RPMI7951 (cell line): ENCODE measurements at regions not wholly inside any gene's neighbourhood (a gene's known extent, or its start where the extent isn't known, plus 50 kb on each side); places are given as distances from the start of the nearest gene placed in this dataset.
"Not testable (repeated sequence)": the region's sequence is repeated elsewhere in the genome, so short reads cannot be mapped to it uniquely, and the experiment has no call there.

ENCODE experiments used
- DNase-seq: peaks from one replicate; pipeline ENCODE4 v3.0.0-alpha.2; 2012; ENCODE audit warnings: low read depth

DNA sequence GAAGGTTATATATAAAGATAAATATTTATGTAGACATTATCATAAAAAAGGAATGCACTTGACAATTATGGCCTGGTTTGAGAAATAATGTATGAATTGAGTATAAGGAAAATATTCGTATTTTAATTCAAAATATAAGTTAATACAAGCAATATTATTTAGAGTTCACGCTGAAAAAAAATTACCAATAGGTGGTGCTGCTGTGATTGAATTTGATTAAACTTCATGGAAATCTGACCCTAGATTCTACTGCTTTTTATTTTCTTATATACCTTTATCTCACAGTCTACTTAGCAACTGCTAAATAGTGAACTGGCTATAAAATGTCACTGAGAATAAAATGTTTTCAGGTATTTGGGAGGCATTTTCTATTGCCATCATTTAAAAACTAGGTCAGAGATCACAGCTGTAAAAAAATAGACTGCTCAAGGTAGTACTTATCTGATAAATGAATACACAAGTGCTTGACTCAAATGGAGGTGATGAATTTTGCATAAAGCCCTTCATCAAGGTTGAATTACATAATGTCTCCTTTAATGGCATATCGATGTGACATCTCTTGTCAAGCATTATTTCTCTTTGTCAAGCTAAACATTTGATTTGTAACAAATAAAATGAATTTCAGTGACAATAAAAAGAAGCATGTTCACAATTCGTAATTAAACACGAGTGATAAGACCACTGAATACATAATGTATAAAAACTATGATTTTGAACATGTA, 1638.8 kb upstream of the PCDH7 start:
- no peak for DNase-seq

DNA sequence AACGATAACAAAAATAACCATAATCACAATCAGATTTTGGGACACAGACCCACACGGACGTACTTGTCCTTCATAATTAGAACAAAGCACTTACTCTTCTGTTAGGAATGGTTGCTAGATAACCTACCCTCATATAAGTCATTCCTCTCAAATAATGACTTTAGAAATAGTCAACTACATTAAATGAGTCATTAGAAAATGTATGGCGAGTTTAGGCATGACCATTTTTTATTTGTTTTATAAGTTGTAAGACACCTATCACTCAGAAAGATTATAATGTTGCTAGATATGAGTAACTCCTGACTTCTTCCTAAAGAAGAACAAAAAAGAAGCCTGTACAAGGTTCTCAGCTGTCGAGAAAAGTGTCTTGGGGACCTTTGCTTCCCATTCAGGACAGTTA, 1637.5 kb upstream of the PCDH7 start:
- no peak for DNase-seq

DNA sequence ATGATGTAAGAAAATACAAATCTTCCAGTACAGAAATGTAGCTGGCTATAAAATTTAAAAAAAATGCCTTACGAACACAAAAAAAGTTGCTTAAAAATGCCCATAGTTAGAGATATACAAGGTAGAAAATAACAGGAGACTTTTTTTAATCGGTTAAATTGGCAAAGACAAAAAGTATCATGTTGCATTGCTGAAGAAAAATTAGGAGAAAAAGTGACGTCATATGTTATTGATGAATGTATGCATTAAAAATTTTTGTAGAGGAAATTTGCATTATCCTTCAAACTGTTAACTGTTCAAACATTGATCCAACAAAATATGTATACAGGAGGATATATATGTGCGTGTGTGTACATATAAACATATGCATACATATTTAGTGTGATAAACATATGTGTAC, 1634.4 kb upstream of the PCDH7 start:
- DNase-seq = no peak

DNA sequence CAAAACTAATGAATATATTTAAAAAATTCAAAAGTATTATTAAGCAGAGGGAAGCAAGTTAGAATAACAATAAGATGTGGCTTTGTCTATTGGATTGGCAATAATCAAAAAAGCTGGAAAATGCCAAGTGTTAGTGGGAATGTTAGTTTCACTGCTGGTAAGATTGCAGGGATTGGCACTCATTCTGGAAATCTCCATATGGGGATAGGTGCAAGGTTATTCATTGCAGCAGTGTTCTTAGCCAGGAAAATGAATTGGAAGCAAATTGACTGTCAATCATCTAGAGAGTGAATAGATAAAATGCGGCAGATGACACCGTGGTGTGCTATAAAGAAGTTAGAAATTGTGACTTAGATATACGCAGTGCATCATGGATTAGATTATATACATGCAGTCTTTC, 1615.5 kb upstream of the PCDH7 start:
- DNase-seq = no peak

DNA sequence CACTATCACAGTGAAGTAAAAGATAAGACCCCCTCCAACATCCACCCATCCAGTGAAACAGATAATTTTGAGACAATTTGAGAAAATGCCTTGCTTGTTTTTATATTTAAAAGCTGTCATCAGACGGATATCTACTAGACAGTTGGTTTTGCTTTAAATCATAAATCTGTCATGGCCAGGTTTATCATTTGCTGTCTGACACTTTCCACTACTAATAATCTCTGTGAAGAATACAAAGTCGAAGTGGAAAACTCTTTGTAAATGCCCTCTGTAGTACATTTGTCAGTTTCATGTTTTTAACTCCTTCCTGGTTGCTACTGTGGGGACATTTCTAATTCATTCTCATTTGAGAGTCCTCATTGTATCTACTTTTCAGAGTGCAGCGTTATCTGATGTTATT, 1606.2 kb upstream of the PCDH7 start:
- DNase-seq = no peak

DNA sequence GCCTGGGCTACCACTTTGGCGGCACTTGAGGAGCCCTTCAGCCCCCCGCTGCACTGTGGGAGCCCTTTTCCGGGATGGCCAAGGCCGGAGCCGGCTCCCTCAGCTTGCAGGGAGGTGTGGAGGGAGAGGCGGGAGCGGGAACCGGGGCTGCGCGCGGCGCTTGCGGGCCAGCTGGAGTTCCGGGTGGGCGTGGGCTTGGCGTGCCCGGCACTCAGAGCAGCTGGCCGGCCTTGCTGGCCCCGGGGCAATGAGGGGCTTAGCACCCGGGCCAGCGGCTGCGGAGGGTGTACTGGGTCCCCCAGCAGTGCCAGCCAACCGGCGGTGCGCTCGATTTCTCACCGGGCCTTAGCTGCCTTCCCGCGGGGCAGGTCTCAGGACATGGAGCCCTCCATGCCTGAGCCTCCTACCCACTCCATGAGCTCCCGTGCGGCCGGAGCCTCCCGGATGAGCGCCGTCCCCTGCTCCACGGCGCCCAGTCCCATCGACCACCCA, 1602.9 kb upstream of the PCDH7 start:
- DNase-seq = not testable (repeated sequence)

DNA sequence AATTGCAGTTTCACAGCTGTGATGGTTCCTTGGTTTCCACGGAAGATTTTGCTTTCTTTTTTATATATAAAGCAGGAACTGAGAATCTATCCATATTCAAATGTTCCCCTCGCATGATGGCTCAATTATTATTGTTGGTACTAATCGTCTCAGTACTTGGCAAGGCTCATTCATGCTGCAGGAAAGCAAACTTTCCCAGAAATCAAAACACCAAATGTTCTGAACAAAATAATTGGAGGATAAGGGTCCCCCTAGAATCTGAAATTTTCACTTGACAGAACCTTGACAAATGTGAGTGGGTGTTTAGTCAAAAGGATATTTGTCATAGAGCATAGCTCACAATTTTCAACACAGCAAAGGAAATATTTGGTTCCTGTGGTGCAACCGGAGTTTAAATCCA, 1598.6 kb upstream of the PCDH7 start:
- no peak for DNase-seq

DNA sequence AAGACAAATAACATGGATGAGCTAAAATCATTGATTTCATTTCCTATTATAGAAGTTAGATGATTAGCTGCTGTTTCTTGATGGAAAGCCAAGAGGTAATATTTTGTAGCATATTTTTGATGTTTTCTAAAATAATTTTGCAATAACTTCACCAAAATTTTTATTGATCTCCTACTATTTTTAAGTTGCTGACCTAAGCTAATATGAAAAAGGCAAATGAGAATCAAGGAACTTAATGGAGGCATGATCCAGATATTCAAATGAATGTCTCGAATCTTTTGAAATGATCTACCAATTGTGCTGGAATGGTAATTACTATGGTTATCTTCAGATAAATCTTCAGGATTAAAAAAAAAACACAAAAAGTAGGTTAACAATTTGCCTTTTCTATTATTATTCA, 1591.4 kb upstream of the PCDH7 start:
- no peak for DNase-seq

DNA sequence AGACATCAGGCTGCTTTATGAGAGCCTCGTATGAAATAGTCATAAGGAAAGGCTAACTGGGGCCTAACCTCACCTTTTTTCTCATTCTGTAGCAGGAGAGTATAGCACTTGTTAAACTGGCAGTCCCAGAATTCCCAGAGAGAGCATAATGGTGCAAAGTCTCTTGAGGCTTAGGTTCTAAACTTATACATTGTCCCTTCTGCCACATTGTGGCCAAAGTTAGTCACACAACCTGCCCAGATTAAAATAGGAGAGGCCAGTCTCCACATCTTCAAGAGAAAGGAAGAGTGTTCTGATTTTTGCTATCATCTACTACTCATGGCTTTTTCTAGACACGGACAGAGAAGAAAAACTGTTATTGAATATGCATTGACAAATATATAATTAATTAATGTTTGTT, 1588.9 kb upstream of the PCDH7 start:
- no peak for DNase-seq

DNA sequence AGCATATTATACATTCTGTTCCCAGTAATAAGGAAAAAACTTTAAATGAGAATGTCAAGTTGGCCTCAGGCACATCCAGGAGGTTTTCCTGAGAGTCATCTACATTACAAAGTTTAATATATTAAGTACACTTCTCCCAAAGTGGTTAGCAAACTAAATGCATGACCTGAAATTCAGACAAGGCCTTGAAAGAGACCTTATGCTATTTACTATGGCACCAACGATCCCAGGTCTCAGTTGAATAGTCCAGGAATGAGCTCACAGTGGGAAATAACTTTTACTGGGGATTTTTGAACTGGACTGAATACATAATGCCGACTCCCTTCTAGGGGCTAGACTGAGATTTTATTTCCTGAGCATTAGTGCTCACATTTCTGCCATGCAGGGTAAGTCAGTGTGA, 1577.5 kb upstream of the PCDH7 start:
- no peak for DNase-seq

DNA sequence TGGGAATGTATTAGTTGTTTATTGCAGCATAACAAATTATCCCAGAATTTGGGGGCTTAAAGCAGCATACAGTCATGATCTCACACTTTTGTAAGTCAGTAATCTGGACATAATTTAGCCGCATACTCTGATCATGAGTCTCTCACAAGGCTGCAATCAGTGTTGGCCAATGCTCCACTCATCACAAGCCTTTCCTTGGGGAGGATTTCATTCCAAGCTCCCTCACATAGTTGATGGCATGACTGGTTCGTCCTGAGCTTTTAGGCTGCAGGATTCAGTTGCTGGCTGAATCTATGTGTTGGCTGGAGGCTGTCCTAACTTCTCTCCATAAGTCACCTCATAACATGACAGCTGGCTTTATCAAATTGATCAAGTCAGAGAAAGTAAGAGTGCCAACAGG, 1568.6 kb upstream of the PCDH7 start:
- DNase-seq = no peak

DNA sequence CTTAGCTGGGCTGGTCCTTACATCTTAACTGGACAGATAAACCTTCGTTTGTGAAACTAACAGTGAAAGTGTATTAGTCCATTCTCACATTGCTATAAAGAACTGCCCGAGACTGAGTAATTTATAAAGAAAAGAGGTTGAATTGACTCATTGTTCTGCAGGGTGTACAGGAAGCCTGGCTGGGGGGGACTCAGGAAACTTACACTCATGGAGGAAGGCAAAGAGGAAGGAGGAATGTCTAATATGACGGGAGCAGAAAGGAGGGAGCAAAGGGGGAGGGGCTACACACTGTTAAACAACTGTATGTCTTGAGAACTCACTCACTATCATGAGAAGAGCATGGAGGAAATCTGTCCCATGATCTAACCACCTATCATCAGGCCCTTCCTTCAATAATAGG, 1566.5 kb upstream of the PCDH7 start:
- no peak for DNase-seq

DNA sequence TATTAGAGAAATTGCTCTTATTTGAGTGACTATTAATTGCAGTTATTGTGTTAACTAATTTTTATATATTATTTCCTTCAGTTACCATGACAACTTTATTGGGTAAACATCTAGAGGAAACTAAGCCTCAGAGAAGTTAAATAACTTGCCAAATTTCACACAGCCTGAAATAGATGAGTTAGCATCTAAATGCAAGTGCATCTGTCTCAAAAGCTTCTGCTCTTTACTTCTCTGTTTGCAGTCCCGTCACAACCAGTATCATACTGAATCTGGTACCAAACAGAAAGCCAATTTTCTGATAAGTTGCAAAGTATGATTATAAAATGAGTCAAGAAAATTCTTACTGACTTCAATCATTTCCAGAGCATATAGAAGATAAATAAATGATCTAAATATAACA, 1544.9 kb upstream of the PCDH7 start:
- DNase-seq = no peak

DNA sequence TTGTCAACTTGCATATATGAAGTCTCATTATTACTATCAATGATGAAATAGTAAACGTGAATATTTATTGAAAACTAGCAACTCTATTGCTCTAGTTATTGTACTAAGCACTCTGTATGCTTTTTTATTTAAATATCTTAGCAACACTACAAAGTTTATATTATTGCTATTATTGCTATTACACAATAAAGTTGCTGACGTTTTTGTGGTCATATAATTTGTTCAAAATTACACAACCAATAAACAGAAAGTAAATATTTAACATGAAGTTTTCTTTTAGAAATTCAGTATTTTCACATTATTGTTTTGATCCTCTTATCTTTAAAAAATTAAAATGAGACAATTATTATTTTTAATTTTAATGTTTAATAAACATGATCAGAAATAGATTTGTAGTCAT, 1521.1 kb upstream of the PCDH7 start:
- DNase-seq = no peak

DNA sequence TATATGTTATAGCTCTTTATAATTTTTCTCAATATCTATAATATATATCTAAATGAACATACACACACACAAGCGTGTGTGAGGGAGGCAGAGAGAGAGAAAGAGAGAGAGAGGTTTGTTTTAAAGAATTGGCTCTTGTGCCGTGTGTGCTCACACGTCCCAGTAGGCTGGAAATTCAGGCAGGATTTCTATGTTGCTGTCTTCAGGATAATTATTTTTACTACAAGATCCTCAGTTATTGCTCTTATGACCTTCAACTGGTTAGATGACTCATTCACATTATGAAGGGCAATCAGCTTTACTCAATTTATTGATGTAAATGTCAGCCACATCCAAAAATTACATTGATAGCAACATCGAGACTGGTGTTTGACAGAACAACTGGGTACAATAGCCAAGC, 1520.7 kb upstream of the PCDH7 start:
- no peak for DNase-seq

DNA sequence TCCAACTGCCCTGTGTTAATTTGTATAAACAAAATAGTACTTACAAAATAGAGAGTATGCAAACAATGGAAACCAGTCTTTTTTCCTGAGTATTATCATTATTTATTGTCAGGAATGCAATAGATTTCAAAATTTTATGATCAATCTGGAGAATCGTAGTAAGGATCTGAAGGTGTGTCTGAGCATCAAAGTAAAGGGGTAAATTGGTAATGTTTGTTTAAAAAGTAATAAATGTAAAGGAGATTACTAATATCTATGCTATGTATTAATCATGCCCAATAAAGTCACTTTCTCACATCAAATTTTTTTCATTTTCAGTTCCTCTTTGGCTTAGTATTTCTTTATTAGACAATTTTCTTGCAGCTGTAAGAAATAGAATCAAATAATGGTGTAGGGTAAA, 1507.1 kb upstream of the PCDH7 start:
- DNase-seq = no peak

DNA sequence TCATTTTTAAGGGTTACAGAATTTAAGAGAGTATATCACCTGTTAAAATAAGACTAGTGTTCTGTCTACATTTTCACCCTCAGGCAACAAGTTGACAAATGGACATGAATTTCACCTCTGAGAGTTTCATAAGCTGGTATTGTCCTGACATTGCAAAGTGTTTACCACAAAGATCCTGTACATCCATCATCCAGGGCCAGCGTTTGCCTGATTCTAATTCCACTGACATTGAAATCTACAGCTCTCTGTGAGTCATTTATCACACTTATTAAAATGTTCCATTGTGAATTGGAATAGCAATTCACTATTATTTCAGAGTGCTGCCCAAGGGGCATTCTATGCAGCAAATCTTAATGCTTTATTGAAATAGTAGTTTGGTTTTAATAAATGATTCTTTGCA, 1499.4 kb upstream of the PCDH7 start:
- DNase-seq = no peak

DNA sequence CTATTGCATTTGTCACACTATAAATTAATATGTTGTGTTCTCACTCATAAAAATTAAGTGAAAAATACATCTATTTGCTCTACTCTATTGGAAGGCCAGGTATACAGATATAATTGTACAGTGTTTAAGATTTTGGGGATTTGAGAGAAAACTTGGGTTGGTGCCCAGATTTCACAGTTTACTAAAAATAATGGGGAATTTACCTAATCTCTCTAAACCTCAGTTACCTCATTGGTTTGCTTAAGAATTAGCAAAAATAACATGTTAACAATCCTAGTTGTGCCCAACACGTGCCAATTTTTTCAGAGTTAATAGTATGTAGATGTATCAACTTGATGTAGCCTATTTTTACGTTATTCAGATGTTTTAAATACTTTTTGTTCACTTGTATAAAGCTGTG, 1495.3 kb upstream of the PCDH7 start:
- no peak for DNase-seq

DNA sequence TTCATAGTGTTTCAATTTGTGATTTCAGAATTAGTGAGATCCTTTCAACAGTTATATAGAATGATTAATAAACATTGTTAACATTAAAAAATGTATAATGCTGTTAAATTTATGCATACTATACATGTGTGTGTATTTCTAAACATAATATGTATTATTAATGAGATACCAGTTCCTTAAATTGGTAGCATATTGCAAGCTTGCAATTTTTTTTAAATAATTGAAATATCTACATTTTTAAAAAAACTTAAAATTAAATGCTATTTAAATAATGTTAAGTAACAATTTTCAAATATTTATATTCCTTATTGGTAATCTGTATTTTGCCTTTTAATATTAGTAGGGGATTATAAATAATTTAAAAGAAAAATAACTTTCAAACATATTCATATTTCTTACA, 1479.5 kb upstream of the PCDH7 start:
- no peak for DNase-seq

DNA sequence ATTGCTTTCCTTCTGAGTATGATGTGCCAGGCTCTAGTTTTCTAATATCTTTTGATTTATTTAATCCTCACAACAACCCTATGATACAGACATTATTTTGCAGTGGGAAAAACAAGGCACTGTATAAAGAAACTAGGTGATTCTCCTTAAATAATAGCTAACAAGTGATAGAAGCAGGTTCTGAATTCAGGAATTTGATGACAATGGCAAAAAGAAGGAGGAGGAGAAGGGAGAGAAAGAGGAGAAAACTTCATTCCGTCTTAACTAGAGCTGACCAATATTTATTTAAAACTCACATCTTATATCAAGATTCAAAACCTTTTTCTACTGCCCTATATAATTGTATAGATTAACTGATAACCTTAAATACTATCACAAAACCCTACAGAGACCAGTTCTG, 1477.1 kb upstream of the PCDH7 start:
- no peak for DNase-seq

DNA sequence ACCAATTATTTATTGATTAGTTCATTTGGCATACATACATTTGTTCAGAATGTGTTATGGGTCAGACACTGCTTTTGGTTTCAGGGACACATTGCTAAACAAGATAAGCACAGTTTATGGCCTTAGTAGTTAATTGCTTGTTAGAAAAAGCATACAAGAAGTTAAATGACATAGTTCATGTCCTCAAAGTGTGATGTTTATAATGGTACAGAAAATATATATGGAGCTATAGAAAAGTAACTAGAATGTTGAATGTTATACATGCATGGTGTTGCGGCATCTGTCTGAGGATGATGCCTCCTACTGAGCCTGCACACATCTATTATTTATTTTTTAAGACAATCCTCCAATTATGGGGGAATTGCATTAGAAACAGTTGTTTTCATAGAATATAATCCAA, 1476.3 kb upstream of the PCDH7 start:
- DNase-seq = no peak

DNA sequence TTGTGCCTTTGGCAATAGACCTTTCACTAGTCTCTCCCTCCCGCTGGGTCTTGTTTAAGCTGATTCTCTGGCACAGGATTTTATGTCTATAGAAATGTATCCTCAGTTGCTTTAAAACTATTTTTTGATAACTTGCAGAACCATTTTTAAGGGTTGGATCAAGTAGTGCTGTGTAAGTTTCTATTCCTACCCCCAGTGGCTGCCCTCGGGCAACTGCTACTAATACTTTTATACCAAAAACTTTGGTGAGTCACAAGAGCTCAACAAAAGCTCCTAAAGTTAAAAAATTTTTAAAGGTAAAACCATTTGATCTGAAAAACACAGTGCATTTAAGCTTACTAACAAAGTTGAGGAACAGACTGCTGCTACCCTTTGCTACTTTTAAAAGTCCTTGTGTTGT, 1460.6 kb upstream of the PCDH7 start:
- DNase-seq = no peak

DNA sequence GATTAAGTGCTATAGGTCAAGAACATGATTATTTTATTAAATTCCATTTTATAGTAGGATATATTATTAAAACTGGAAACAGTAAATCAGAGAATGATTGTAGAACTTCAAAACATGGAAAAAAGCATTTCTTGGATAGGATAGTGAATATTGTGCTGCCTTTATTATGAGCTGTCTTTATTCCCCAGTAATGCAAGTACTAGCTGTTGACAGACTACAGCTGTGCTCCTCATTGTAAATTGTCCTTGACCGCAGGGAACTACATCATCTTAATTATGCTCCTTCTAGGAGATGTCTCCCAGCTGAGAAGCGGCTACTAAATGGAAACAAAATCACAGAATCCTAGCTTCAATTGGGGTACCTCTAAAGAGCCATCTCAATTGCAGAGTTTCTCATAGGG, 1457.2 kb upstream of the PCDH7 start:
- DNase-seq = no peak

DNA sequence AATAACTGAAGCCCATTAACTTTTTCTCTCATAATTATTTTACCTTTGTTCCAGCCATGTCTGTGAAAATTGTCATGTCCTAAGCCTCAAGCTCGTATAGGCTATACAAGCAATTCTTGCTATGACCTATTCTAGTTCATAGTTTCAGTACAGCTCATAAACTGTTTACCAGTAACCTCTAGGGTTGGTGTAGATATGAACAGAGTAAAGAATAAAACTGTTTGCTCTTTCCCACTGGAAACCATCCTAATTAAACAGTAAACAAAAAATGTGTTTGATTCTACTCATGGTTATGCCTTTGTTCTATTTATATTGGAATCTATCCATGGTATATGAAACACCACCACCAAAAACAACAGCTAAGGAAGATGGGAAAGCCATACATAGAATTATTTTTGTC, 1444.0 kb upstream of the PCDH7 start:
- DNase-seq = no peak
